Activated gamma-delta T cell (primary cell): ENCODE measurements at regions not wholly inside any gene's neighbourhood (a gene's known extent, or its start where the extent isn't known, plus 50 kb on each side); places are given as distances from the start of the nearest gene placed in this dataset.
"Not testable (repeated sequence)": the region's sequence is repeated elsewhere in the genome, so short reads cannot be mapped to it uniquely, and the experiment has no call there.

Experiments used
- DNase-seq: peaks from one replicate; lab custom pipeline; 2025; lab: John Stamatoyannopoulos, UW

DNA sequence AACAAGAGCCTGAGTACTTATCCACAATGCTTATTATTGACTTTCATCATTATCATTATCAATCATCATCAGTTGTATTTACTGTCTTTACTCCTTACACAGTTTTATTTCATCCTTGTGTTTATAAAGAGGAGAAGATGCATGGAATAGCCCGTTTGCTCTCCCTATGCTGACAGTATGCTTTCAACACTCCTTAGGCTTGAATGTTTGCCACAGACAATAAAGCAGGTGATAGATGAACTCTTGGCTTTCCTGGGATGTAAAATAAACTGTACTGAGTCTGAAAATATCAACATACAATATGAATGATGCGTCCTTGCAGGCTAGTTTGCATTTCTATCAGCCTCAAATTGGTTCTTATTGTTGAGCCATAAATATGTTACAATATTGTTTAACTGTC lies 891.8 kb upstream of the NCAM2 start:
- DNase-seq: no peak

DNA sequence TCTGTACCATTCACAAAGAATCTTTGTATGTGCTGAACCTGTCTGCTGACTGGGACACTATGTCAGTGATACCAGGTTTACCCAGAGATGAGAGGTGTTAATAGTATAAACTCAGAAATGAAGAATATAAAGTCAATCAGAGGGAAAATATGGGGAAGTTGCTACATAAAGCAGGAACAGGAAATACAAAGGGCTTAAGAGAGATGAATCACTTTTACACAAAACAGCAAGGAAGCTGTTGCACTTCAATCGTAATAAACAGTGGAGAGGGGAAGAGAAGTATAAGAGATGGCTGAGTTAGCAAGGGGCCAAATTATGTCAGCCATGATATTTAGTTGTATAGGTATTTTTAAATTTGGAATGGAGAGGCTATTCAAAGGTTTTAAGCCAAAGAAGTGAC lies 890.2 kb upstream of the NCAM2 start:
- DNase-seq: no peak

DNA sequence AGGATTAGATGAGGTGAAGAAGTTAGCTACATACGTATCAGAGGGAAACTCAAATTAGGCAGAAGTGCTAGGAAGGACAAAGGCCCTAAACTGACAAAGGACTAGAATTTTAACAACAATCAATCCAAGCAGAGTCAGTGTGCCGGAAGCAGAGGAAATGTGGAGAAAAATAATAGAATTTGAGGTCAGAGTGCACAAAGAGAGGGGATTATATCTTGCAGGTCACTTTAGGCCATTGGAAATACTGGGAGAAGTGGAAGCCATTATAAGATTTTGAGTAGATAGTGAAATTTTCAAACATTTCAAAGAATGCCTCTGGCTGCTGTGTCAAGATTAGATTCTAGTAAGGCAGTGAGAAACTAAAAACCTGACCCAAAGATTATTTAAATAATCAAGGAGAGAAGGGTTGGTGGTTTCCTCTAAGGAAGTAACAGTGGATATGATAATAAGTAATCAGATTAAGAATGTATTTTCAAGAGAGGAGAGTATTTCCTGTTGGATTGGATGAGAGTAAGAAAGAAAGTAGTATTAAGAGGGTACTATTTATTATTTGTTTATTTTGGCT lies 889.2 kb upstream of the NCAM2 start:
- DNase-seq: no peak

DNA sequence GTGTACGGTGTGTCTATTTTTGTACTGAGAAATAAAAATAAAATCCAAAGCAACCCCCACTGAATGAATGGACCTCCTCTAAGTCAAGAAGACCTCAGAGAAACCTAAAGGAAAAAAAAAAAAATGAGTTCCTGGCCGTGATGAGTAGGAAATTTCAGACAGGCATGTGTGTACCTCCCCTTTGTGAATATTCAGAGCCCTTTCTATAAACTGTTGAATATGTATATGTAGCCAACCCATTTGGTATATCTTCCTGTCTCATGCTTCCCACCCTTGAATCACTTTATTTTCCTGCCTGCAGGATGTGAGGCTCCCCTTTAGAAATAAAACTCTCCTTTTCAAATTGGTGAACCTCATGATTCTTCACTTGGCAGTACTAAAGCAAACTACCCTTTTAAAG lies 887.8 kb upstream of the NCAM2 start:
- DNase-seq: no peak

DNA sequence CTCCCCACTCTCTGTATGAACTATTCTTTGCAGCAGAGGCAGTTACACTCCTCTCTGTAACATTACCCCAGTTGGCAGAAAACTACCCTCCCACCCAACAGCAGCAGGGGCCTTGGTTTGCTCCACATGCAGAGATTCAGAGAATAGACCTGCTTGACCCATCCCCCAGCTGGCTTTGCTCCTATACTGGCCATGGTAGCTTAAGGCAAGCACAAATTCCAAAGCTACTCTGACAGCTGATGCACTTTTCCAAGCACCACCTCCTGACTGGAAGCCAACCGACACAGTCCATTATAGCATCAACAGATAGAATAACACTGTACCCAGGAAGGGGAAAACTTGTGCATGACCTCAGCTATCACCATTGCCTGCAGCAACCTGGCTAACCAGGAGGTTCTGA lies 846.5 kb upstream of the NCAM2 start:
- no peak for DNase-seq

DNA sequence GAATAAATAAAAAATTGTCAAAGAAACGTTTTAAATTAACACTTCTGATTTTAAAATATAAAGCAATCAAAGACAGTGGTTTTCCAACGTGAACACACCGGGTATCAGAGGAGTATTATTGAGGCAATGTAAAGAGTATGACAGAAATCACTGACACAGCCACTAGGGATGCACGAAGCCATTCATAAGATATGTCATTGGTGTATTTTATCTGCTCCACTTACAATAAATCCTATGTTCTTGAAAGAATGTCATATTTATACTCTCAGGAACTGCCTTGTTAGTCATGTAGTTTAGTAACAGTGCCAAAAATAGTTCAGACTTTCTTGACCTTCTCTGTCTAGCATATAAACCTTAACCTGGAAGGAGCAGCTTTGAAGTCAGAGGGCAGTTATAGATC lies 835.0 kb upstream of the NCAM2 start:
- DNase-seq: no peak

DNA sequence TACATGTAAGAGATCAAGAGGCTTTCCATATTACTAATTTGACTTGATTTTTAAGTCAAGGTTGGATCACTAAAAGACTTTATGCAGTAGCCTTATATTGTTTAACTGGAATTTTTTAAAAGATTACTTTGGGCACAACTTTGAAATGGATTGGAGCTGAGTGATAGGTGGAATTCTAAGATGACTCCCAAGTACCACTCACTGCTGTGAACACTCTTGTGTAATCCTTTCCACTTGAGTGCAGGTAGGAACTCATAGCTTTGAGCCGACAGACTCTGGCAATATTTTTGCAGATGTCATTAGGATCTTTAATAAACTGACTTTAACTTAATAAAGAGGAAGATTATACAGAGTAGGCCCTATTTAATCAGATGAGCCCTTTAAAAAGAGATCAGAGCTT lies 831.1 kb upstream of the NCAM2 start:
- no peak for DNase-seq

DNA sequence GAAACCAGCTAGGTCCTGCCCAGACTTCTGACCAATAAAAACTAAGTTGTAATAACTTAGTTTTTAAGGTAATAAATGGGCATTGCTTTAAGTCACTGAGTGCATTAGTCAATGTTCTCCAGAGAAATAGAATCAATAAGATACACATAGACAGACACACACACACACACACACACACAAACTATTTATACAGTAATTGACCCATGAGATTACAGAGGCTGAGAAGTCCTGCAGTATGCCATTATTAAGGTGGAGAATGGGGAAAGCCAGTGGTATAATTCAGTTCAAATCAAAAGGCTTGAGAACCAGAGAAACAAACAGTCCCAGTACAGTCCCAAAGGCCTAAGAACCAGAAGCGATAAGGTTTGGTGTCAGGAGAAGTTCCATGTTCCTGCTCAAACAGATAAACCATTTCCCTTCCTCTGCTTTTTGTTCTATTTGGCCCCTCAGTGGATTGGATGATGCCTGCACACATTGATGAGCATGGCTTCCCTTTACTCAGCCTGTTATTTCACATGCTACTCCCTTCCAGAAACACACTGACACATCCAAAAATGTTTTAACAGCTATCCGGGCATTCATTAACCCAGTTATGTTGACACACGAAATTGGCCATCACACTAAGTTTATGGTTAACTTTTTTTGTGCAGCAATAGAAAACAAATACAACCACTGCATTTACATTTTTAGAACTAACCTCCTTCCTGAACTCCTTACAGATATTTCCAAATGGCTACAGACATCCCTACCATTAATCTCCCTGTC lies 828.2 kb upstream of the NCAM2 start:
- no peak for DNase-seq

DNA sequence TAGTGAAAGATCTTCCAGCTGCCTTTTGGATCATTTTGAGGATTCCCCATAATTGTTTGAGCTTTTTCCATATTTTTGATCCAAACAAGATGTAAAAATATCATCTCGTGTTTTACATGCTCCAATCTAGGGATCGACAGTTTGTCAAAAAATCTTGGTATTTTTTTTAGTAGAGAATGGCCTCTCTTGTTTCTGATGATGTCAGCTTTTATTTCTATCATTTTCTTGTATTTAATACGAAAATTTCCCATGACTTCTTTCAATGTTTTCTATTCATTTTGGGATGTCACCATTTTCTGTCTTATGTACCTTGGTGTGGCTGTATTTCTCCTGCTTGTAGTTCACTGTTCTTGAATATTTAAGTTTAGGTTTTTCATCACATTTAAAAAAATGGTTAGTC lies 812.0 kb upstream of the NCAM2 start:
- no peak for DNase-seq

DNA sequence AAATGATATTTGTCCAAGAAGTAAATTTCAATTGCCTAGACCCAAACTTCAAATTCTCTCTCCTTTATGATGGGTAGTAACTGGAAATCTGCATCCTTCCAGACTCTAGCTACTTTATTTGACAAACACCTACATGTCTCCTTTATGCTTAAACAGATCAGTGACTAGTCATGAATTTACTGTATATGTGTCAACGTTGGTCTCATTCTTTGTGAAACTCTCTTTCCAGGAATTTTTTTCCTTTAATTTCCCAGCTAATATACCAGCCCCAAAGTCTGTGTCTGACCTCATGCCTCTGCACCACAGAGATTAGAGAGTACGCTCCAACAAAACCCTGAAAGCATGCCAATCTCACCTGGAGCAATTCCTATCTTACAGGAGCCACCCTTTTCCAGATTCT lies 811.2 kb upstream of the NCAM2 start:
- DNase-seq: no peak

DNA sequence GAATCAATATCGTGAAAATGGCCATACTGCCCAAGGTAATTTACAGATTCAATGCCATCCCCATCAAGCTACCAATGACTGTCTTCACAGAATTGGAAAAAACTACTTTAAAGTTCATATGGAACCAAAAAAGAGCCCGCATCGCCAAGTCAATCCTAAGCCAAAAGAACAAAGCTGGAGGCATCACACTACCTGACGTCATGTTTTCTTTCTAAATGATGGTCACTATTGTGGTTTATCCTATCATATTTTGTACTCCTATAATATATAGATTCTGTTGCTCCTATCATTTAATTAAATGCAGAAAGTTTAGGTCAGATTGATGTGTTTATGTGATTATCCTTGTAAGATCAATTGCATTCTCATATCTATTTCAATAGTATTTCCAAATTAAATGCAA lies 796.9 kb upstream of the NCAM2 start:
- not testable (repeated sequence) for DNase-seq

DNA sequence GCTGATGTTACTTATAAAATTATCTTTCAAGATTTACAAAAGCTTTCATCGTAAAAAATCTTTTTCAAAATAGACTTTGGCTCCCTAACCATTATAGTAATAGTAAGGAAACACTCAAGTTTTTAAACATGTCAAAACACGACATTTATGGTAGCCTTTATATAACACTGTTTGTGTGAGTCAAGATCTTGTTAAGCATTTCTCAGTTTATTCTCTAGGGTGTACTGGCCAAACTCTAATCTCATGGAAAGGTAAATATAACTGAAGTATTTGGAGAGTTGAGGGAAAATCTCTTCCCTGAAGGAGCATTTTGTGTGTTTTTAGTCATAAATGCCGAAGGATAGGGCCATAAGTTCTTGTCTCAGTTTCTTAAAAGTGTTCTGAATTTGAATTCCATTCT lies 790.9 kb upstream of the NCAM2 start:
- DNase-seq: no peak

DNA sequence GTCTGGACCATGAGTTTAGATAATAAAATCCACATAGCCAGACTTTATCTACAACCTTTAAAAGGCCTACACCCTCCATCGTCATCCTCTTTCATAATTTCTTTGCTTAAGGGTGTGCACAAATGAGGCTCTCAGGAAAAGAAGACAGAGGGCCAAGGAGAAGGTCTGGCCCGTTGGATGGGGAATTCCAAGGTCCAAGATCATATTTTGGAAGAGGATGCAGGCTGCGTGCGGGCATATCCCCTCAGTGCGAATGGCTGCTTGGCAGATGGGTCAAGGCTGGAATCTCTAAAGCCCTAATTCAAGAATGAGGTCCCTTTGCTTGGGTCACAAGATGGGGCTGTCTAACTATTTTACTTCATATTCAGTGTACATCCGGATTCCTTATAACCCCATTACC lies 782.2 kb upstream of the NCAM2 start:
- DNase-seq: no peak

DNA sequence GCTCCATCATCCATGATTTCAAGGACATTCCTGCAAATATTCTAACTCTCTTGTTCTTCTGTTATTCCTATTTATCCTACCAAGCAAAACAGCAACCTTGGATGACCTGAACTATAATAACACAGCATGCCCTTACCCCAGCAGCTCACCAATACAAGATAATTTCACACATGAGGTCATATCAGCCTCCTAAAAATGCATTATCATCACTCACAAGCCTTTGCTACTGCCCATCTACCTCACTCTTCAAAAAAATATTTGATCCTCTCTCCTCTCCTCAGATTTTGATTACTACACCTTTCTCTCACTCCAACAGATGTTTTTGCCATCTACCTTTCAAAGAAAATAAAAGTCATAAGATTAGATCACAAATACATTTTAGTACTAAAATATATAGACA lies 777.6 kb upstream of the NCAM2 start:
- no peak for DNase-seq

DNA sequence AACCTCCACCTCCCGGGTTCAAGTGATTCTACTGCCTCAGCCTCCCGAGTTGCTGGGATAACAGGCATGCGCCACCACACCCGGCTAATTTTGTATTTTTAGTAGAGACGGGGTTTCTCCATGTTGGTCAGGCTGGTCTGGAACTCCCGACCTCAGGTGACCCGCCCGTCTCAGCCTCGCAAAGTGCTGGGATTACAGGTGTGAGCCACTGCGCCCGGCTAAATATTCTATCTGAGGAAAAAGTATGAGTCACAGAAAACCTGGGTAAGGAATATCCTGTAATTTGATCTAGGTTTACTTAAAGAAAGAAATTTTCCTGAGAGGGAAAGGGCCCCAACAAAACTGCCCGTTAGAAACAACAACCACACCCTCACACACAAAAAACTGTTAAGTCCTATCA lies 776.2 kb upstream of the NCAM2 start:
- DNase-seq: not testable (repeated sequence)

DNA sequence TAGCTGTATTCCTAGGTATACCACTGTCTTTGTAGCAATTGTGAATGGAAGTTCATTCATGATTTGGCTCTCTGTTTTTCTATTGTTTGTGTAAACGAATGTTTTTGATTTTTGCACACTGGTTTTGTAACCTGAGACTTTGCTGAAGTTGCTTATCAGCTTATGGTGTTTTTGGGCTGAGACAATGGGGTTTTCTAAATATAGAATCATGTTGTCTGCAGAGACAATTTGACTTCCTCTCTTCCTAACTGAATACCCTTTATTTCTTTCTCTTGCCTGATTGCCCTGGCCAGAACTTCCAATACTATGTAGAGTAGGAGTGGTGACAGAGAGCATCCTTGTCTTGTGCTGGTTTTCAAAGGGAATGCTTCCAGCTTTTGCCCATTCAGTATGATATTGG lies 761.6 kb upstream of the NCAM2 start:
- not testable (repeated sequence) for DNase-seq

DNA sequence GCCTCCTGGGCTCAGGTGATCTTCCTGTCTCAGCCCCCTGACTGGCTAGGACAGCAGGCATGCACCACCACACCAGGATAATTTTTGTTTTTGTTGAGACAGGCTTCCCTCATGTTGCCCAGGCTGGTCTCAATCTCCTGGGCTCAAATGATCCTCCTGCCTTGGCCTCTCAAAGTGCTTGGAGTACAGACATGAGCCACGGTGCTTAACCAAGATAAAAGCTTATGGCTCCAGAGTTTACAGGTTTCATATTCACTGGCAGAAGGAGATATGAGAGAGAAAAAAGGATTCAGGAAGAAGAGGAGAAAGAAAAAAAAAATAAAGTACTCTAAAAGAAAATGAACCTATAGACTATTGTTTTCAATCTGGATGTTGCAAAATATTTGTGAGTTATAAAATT lies 748.8 kb upstream of the NCAM2 start:
- DNase-seq: no peak

DNA sequence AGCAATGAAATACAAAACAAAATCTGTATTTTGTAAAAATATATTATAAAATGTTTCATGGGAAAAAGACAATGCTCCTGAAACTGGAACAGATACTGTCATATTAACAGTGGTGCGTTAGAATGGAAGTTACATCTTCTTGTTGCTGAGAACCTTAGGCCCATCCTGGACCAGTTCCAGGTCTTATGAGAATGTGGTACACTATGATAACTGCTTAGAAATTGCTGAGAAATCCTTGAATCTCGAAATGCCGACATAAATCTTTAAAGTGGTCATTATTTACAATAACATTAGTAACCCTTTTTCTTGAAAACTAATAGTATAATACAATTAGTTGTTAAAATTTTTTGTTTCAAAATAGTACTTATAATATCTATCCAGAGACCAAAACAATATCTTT lies 747.9 kb upstream of the NCAM2 start:
- no peak for DNase-seq

DNA sequence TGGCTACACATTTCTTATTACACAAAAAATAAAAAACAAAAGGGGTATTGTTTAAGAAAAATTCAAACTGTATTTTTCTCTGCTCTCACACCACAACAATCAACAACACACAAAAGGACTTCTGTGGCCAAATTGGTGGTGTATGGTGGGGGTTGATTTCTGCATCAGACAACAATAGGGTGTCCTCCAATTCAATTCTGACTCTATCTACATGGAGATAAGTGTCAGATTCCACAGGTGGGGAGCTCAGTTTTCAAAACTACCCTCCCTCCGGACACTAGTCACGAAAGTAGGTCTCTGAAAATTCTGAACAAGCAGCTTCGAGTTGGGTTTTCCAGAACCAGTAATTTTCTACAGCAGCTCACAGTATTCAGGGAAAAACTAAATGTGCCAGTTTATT lies 744.9 kb upstream of the NCAM2 start:
- no peak for DNase-seq

DNA sequence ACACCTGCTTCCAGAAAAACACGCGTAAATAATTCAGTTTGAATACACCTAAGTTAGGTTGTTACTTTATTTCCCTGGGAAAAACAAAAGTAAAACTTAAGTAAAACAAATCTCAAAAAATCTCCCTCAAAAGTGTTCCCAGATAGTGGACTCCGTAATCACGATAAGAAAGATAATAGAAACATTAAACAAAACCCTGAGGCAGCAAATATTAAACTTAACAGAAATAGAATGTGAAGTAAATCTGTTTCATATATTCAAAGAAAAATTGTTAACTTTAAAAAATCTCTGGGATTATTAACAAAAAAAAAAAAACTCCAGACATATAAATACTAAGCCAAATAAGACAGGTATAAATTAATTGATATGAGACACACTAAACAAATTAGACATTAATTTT lies 743.2 kb upstream of the NCAM2 start:
- DNase-seq: no peak

DNA sequence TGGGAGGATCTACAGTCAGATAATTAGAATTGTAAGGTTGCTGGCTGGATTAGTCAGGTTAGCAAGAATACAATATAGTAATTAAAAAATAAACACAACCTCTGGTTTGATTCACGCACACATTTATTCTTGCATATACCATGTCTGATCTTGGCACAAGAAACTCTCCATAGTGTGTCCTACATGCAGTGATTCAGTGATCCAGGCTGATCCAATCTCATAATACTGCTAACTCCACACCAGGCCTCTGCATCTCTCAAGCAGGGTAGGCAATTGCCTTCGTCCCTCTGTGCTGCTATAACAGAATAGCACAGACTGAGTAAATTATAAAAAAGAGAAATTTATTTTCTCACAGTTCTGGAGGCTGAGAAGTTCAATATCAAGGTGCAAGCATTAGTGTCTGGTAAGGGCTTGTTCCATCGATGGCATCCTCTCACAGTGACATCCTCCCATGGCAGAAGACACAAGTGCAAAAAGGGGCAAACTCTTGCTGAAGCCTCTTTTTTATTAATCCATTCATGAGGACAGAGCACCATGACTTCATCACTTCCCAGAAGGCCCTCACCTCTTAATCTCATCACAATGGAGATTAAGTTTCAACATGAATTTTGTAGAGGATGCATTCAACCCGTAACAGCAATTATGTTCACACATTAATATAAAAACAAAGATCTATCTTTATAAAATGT lies 741.0 kb upstream of the NCAM2 start:
- DNase-seq: no peak

DNA sequence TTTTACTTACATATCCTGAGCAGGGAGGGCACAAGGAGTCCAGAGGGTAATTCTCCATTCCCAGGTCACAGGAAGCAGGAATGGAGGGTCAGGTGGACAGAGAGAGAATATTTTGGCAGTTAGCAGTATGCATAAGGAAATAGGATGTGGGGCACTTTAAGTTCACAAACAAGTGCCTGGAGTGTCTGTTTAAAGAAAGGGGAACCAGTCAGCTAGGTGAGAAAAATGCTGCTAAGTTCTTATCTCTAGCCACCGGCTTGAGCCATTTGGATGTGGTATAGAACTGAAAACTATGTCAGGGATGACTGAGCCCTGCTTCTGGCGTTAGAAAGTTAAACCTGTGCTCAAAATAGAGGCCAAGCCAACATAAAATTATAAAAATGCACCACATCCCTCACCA lies 739.7 kb upstream of the NCAM2 start:
- no peak for DNase-seq

DNA sequence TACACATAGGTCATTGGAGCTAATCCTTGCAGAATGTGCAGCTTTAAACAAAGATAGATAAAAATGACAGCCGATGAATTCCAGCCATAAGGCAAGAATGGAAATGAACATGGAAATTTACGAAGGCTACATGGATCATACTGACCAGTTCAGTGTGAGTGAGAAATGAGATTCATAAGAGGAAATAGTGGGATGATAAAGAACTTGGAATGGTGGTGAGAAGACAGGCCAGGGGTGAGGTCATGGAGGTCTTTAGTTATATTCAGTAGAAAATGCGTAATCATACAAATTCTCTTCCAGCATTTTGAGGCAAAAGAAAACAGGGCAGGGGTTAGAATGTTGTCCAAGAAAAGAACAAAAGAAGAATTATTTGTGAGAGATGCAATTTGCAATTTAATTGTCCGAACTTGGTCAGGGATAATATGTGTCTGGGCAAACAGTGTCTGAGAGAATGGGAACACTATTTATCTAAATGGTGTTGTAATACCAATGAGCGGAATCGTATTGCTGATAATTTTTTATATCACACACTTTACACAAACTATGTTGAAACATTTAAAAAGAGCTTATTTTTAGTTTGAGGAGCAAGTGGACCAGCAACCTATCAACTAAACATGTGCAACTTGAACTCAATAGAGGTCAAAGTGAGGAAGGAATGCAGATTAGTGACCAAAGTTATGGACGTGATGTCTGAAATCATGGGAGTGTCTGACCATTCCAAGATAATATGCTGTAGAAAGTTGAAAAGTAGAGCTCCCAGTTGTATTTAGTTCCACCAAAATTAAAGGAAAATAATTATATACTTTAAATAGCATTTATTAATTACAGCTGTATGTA lies 739.0 kb upstream of the NCAM2 start:
- no peak for DNase-seq
